ENCODE measurements at regions not wholly inside any gene's neighbourhood (a gene's known extent, or its start where the extent isn't known, plus 50 kb on each side); places are given as distances from the start of the nearest gene placed in this dataset.

DNA sequence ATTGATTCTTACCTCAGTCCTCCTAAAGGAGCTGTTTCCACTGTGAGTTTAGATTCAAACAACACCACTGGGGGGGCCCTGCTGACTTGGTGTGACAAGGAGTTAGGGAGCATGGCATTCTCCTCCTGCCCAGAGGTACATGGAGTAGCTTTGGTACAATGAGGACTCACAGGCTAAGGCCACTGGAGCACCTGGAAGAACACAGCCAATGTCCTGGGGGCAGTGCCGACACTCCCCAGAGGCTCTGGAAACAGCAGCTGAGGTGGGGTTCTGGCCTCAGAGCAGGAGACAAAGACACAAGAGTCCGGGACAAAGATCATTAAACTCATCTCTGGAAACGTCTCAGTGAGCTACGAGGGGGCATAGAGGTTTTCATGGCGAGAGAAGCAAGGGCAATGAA lies 69.7 kb upstream of the POMGNT2 start:
- TF ChIP-seq, protein P1, sequence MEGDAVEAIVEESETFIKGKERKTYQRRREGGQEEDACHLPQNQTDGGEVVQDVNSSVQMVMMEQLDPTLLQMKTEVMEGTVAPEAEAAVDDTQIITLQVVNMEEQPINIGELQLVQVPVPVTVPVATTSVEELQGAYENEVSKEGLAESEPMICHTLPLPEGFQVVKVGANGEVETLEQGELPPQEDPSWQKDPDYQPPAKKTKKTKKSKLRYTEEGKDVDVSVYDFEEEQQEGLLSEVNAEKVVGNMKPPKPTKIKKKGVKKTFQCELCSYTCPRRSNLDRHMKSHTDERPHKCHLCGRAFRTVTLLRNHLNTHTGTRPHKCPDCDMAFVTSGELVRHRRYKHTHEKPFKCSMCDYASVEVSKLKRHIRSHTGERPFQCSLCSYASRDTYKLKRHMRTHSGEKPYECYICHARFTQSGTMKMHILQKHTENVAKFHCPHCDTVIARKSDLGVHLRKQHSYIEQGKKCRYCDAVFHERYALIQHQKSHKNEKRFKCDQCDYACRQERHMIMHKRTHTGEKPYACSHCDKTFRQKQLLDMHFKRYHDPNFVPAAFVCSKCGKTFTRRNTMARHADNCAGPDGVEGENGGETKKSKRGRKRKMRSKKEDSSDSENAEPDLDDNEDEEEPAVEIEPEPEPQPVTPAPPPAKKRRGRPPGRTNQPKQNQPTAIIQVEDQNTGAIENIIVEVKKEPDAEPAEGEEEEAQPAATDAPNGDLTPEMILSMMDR (IDR thresholded peaks at IDR 0.05), result no peak
- TF ChIP-seq POLR2A (IDR thresholded peaks at IDR 0.05), result no peak
